Keratinocyte (primary cell): ENCODE measurements at regions not wholly inside any gene's neighbourhood (a gene's known extent, or its start where the extent isn't known, plus 50 kb on each side); places are given as distances from the start of the nearest gene placed in this dataset.
"Not testable (repeated sequence)": the region's sequence is repeated elsewhere in the genome, so short reads cannot be mapped to it uniquely, and the experiment has no call there.

Experiments
- DNase-seq: peaks from one replicate; pipeline ENCODE4 v3.0.0-alpha.2; 2011; ENCODE audit warnings: low read depth, missing footprints, low spot score
- FAIRE-seq: peaks from 2 replicates; lab custom pipeline; 2011; peaks lifted over from hg19 to GRCh38; lab: Jason Lieb, UNC
- H2AFZ ChIP-seq: 2 replicates; pipeline ENCODE4 v1.6.0; 2012; ENCODE audit warnings: low read length, control low read depth, inconsistent platforms; ENCODE audit not compliant: control insufficient read depth
- H3K27ac ChIP-seq: 2 replicates; pipeline ENCODE4 v1.5.1; 2011; ENCODE audit warnings: low read length; ENCODE audit not compliant: control insufficient read depth, insufficient read depth
- H3K27me3 ChIP-seq: 3 replicates; pipeline ENCODE4 v1.6.0; 2011; ENCODE audit warnings: low read length; ENCODE audit not compliant: control insufficient read depth, insufficient read depth; ENCODE audit errors: extremely low read depth
- H3K36me3 ChIP-seq, 2 experiments: 2 replicates in 1 of 2; 3 replicates in 1 of 2; pipeline ENCODE4 v1.5.1; 2011; ENCODE audit warnings: low read length in 2 of 2, mild to moderate bottlenecking in 1 of 2; ENCODE audit not compliant: control insufficient read depth in 2 of 2, insufficient read depth in 2 of 2; ENCODE audit errors: extremely low read depth in 1 of 2
- H3K4me1 ChIP-seq: 3 replicates; pipeline ENCODE4 v1.5.1; 2011; ENCODE audit warnings: low read length; ENCODE audit not compliant: control insufficient read depth, insufficient read depth; ENCODE audit errors: extremely low read depth
- H3K4me2 ChIP-seq: 3 replicates; pipeline ENCODE4 v1.6.0; 2011; ENCODE audit warnings: low read depth, low read length; ENCODE audit not compliant: control insufficient read depth, insufficient read depth; ENCODE audit errors: extremely low read depth
- H3K4me3 ChIP-seq, 3 experiments: fragments of 200-600 bp in 1 of 3; sonication (generic) in 1 of 3; 2 replicates in 2 of 3; 3 replicates in 1 of 3; pipeline ENCODE4 v1.5.1; 2011 to 2016; ENCODE audit warnings: low read length in 3 of 3, mild to moderate bottlenecking in 3 of 3, control low read depth in 2 of 3, inconsistent platforms in 1 of 3, low read depth in 1 of 3, mixed read lengths in 1 of 3, mixed run types in 1 of 3, moderate library complexity in 1 of 3; ENCODE audit not compliant: control insufficient read depth in 2 of 3, insufficient read depth in 2 of 3; ENCODE audit errors: extremely low read depth in 1 of 3
- H3K79me2 ChIP-seq: 2 replicates; pipeline ENCODE4 v1.6.0; 2012; ENCODE audit warnings: low read length; ENCODE audit not compliant: control insufficient read depth, insufficient read depth
- H3K9ac ChIP-seq: 3 replicates; pipeline ENCODE4 v1.6.0; 2011; ENCODE audit warnings: low read length; ENCODE audit not compliant: control insufficient read depth, insufficient read depth; ENCODE audit errors: extremely low read depth
- H3K9me1 ChIP-seq: 3 replicates; pipeline ENCODE4 v1.6.0; 2011; ENCODE audit warnings: low read length; ENCODE audit not compliant: control insufficient read depth, insufficient read depth; ENCODE audit errors: extremely low read depth
- H3K9me3 ChIP-seq: 2 replicates; pipeline ENCODE4 v1.5.1; 2012; ENCODE audit warnings: low read depth, low read length; ENCODE audit not compliant: control insufficient read depth
- H4K20me1 ChIP-seq: 3 replicates; pipeline ENCODE4 v1.6.0; 2011; ENCODE audit warnings: low read length; ENCODE audit not compliant: control insufficient read depth, insufficient read depth; ENCODE audit errors: extremely low read depth
- EZH2 ChIP-seq: IDR thresholded peaks from one replicate; pipeline ENCODE4 v1.6.1; 2012; ENCODE audit warnings: inconsistent platforms, mild to moderate bottlenecking, low read length, moderate library complexity
- dilution Hi-C: fragments of 300-500 bp; cut with MboI; formaldehyde crosslinking; loops from one replicate; pipeline ENCODE4 v1.7.0; 2020; ENCODE audit warnings: low sequenced_read_pairs; ENCODE audit not compliant: extremely low pct_ligation_motif_present
- TF ChIP-seq, protein P1 (sequence below), 3 experiments: IDR thresholded peaks in 1 of 3; conservative IDR thresholded peaks in 1 of 3; optimal IDR thresholded peaks in 1 of 3; 2 replicates in 2 of 3; 3 replicates in 1 of 3; pipeline versions ENCODE3 to v1.5.1; 2011; ENCODE audit warnings: low read length in 3 of 3, mild to moderate bottlenecking in 3 of 3, moderate library complexity in 2 of 3, control low read depth in 1 of 3, inconsistent platforms in 1 of 3; ENCODE audit not compliant: insufficient read depth in 2 of 3; ENCODE audit errors: extremely low read depth in 1 of 3

DNA sequence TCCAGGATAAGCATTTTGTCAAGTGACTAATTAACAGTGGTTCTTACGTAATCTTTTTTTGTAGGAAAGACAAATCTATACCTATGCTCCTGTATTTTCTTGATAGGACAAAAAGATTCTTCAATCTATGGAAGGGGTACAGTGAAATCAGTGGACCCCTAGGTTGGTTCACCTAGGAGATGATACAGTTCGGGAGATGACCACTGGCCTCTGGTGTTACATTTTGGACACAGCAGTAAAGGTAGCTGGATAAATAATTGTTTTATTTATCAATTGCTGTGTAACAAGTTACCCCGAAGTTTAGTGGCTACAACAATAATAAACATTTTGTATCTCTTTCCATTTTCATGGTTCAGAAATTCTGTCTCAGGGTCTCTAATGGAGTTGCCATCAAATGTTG, 288.2 kb upstream of the MAGI2 start:
- DNase-seq (no peak), FAIRE-seq (no peak)
- Histone ChIP-seq H3K9me3 (no peaks in the 10 kb centered on the region), H3K9me1 (no peaks in the 10 kb centered on the region), H3K79me2 (no peaks in the 10 kb centered on the region), H3K4me2 (no peak overlapping the region), H3K4me1 (no peaks in the 10 kb centered on the region), H4K20me1 (no peaks in the 10 kb centered on the region), H3K27ac (no peak overlapping the region), H3K27me3 (no peaks in the 10 kb centered on the region), H2AFZ (no peak overlapping the region), H3K36me3 (no peaks in the 10 kb centered on the region), H3K9ac (no peak overlapping the region), H3K4me3 (no peak overlapping the region)
- no peak for TF ChIP-seq EZH2
- TF ChIP-seq, protein P1, sequence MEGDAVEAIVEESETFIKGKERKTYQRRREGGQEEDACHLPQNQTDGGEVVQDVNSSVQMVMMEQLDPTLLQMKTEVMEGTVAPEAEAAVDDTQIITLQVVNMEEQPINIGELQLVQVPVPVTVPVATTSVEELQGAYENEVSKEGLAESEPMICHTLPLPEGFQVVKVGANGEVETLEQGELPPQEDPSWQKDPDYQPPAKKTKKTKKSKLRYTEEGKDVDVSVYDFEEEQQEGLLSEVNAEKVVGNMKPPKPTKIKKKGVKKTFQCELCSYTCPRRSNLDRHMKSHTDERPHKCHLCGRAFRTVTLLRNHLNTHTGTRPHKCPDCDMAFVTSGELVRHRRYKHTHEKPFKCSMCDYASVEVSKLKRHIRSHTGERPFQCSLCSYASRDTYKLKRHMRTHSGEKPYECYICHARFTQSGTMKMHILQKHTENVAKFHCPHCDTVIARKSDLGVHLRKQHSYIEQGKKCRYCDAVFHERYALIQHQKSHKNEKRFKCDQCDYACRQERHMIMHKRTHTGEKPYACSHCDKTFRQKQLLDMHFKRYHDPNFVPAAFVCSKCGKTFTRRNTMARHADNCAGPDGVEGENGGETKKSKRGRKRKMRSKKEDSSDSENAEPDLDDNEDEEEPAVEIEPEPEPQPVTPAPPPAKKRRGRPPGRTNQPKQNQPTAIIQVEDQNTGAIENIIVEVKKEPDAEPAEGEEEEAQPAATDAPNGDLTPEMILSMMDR (optimal IDR thresholded peaks at IDR 0.05 in 1 of 3, IDR thresholded peaks at IDR 0.05 in 1 of 3, conservative IDR thresholded peaks at IDR 0.05 in 1 of 3; ENCODE audit: extremely low read depth in 1 of 3, insufficient read depth in 2 of 3, low read length in 3 of 3), result peak; percentile 18 to 41 (median 28)
- dilution Hi-C loops, result no loop called here

DNA sequence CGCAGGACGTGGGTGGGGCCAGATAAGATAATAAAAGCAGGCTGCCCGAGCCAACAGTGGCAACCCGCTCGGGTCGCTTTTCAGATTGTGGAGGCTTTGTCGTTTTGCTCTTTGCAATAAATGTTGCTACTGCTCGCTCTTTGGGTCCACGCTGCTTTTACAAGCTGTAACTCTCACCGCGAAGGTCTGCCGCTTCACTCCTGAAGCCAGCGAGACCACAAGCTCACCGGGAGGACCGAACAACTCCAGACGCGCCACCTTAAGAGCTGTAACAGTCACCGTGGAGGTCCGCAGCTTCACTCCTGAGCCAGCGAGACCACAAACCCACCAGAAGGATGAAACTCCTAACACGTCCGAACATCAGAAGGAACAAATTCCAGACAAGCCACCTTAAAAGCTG, 286.6 kb upstream of the MAGI2 start:
- no peaks in the 10 kb centered on the region for H3K9me3 ChIP-seq
- H3K27me3 ChIP-seq, result no peaks in the 10 kb centered on the region
- no peaks in the 10 kb centered on the region for H3K9me1 ChIP-seq
- no peak overlapping the region for H3K4me2 ChIP-seq
- DNase-seq, result no peak
- H3K79me2 ChIP-seq, result no peaks in the 10 kb centered on the region
- no peak overlapping the region for H2AFZ ChIP-seq
- H3K4me3 ChIP-seq, result no peak overlapping the region
- H4K20me1 ChIP-seq, result no peaks in the 10 kb centered on the region
- H3K36me3 ChIP-seq, result no peaks in the 10 kb centered on the region
- dilution Hi-C loops, result no loop called here
- no peaks in the 10 kb centered on the region for H3K4me1 ChIP-seq
- H3K27ac ChIP-seq, result no peak overlapping the region
- no peak for FAIRE-seq
- TF ChIP-seq, protein P1 (optimal IDR thresholded peaks at IDR 0.05 in 1 of 3, IDR thresholded peaks at IDR 0.05 in 1 of 3, conservative IDR thresholded peaks at IDR 0.05 in 1 of 3; ENCODE audit: extremely low read depth in 1 of 3, insufficient read depth in 2 of 3, low read length in 3 of 3), result no peak
- TF ChIP-seq EZH2, result no peak
- no peak overlapping the region for H3K9ac ChIP-seq

DNA sequence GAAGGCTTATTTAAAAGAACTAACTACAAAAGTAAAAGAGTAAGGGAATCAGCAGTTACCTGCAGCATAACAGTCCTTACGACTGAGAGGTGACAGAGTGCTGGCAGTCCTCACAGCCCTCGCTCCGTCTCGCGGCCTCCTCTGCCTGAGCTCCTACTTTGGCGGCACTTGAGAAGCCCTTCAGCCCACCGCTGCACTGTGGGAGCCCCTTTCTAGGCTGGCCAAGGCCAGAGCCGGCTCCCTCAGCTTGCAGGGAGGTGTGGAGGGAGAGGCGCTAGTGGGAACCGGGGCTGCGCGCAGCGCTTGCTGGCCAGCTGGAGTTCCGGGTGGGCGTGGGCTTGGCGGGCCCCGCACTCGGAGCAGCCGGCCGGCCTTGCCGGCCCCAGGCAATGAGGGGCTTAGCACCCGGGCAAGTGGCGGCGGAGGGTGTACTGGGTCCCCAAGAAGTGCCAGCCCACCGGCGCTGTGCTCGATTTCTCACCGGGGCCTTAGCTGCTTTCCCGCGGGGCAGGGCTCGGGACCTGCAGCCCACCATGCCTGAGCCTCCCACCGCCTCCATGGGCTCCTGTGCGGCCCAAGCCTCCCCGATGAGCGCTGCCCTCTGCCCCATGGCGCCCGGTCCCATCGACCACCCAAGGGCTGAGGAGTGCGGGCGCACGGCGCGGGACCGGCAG, 285.7 kb upstream of the MAGI2 start:
- FAIRE-seq, dilution Hi-C loops: not testable (repeated sequence)

More for the DNA sequence above, 285.7 kb upstream of the MAGI2 start:
- DNase-seq, H3K79me2 ChIP-seq, H3K4me2 ChIP-seq, H3K9me3 ChIP-seq, H2AFZ ChIP-seq, H3K4me1 ChIP-seq, H3K27me3 ChIP-seq, H3K36me3 ChIP-seq, H3K9ac ChIP-seq, H3K27ac ChIP-seq, H3K9me1 ChIP-seq, H4K20me1 ChIP-seq, H3K4me3 ChIP-seq: not testable (repeated sequence)
